HEK293 (cell line): ENCODE measurements at regions not wholly inside any gene's neighbourhood (a gene's known extent, or its start where the extent isn't known, plus 50 kb on each side); places are given as distances from the start of the nearest gene placed in this dataset.
A peak's percentile ranks its signal among the peaks of the same experiment; 100 is the strongest.

Source experiments
- CTCF ChIA-PET: fragments of 350-600 bp; formaldehyde crosslinking; extraction: SDS; loops from one replicate; lab custom pipeline; 2021; ENCODE audit warnings: antibody characterized with exemption; lab: Yijun Ruan, JAX
- POLR2A ChIA-PET: fragments of 300-600 bp; formaldehyde crosslinking; extraction: SDS; loops from one replicate; lab custom pipeline; 2020; ENCODE audit warnings: antibody characterized with exemption, inconsistent platforms; lab: Yijun Ruan, JAX
- H3K27ac ChIP-seq: fragments of 200-500 bp; sonication (Bioruptor generic); 2 replicates; pipeline ENCODE4 v1.5.1; 2014; ENCODE audit warnings: low read depth, low read length, control low read depth, inconsistent platforms; ENCODE audit errors: extremely low read depth
- H3K36me3 ChIP-seq, 2 experiments: fragments of 200-500 bp in 1 of 2; sonication (Bioruptor generic) in 1 of 2; 1 replicate in 1 of 2; 2 replicates in 1 of 2; pipeline ENCODE4 v1.5.1; 2014 to 2017; ENCODE audit warnings: inconsistent platforms in 2 of 2, low read length in 2 of 2; ENCODE audit not compliant: control insufficient read depth in 2 of 2, insufficient read depth in 1 of 2
- H3K4me1 ChIP-seq: fragments of 200-500 bp; sonication (Bioruptor generic); 2 replicates; pipeline ENCODE4 v1.5.1; 2014; ENCODE audit warnings: mild to moderate bottlenecking, low read length, inconsistent platforms; ENCODE audit not compliant: control insufficient read depth, insufficient read depth
- H3K4me3 ChIP-seq: 2 replicates; pipeline ENCODE4 v1.5.1; 2011; ENCODE audit warnings: low read depth, mild to moderate bottlenecking, control low read depth, low read length, moderate library complexity
- H3K9me3 ChIP-seq: fragments of 200-500 bp; sonication (Bioruptor generic); 2 replicates; pipeline ENCODE4 v1.5.1; 2014; ENCODE audit warnings: low read depth, low read length, inconsistent platforms; ENCODE audit not compliant: control insufficient read depth, insufficient read depth
- HIC1 ChIP-seq: fragments of 450-650 bp; formaldehyde crosslinking; IDR thresholded peaks from 2 replicates; pipeline ENCODE4 v1.5.1; 2016; ENCODE audit warnings: missing biosample characterization, missing genetic modification characterization
- HOXD13 ChIP-seq: sonication (generic); formaldehyde crosslinking; IDR thresholded peaks from 2 replicates; pipeline ENCODE4 v1.8.0; 2022; ENCODE audit warnings: missing genetic modification reagents, borderline replicate concordance
- KLF16 ChIP-seq: fragments of 450-650 bp; formaldehyde crosslinking; IDR thresholded peaks from 2 replicates; pipeline ENCODE4 v1.5.1; 2017; ENCODE audit warnings: missing biosample characterization, missing genetic modification characterization
- KLF17 ChIP-seq: fragments of 450-650 bp; formaldehyde crosslinking; IDR thresholded peaks from 2 replicates; pipeline ENCODE4 v1.5.1; 2016; ENCODE audit warnings: missing biosample characterization, missing genetic modification characterization
- PRDM6 ChIP-seq: fragments of 450-650 bp; formaldehyde crosslinking; IDR thresholded peaks from 2 replicates; pipeline ENCODE4 v1.5.1; 2017; ENCODE audit warnings: missing biosample characterization, missing genetic modification characterization
- YY1 ChIP-seq: fragments of 450-650 bp; formaldehyde crosslinking; IDR thresholded peaks from 2 replicates; pipeline ENCODE4 v1.5.1; 2018; ENCODE audit warnings: missing biosample characterization, missing genetic modification characterization
- ZBTB21 ChIP-seq: fragments of 450-650 bp; formaldehyde crosslinking; IDR thresholded peaks from 2 replicates; pipeline ENCODE4 v1.5.1; 2017; ENCODE audit warnings: missing biosample characterization, missing genetic modification characterization
- ZEB2 ChIP-seq: fragments of 450-650 bp; formaldehyde crosslinking; IDR thresholded peaks from 2 replicates; pipeline ENCODE4 v1.5.1; 2016; ENCODE audit warnings: missing biosample characterization, missing genetic modification characterization
- ZFHX2 ChIP-seq: fragments of 450-650 bp; formaldehyde crosslinking; conservative IDR thresholded peaks from 2 replicates; pipeline ENCODE4 v1.5.1; 2016; ENCODE audit warnings: missing biosample characterization, missing genetic modification characterization
- ZFP41 ChIP-seq: fragments of 450-650 bp; formaldehyde crosslinking; IDR thresholded peaks from 2 replicates; pipeline ENCODE4 v1.5.1; 2016; ENCODE audit warnings: missing biosample characterization, missing genetic modification characterization, borderline replicate concordance
- ZNF302 ChIP-seq: fragments of 450-650 bp; formaldehyde crosslinking; IDR thresholded peaks from 2 replicates; pipeline ENCODE4 v1.5.1; 2016; ENCODE audit warnings: missing biosample characterization, missing genetic modification characterization, low read depth
- ZNF341 ChIP-seq: fragments of 450-650 bp; formaldehyde crosslinking; IDR thresholded peaks from 2 replicates; pipeline ENCODE4; 2016; ENCODE audit warnings: low read depth, missing biosample characterization, missing genetic modification characterization
- ZNF544 ChIP-seq: fragments of 450-650 bp; formaldehyde crosslinking; IDR thresholded peaks from 2 replicates; pipeline ENCODE4 v1.5.0; 2017; ENCODE audit warnings: missing biosample characterization, missing genetic modification characterization
- ZNF654 ChIP-seq: fragments of 450-650 bp; formaldehyde crosslinking; IDR thresholded peaks from 2 replicates; pipeline ENCODE4 v1.5.1; 2016; ENCODE audit warnings: low read depth, missing biosample characterization, missing genetic modification characterization
- ZNF658 ChIP-seq: fragments of 450-650 bp; formaldehyde crosslinking; IDR thresholded peaks from 2 replicates; pipeline ENCODE4; 2016; ENCODE audit warnings: missing biosample characterization, missing genetic modification characterization
- ZNF747 ChIP-seq: fragments of 450-650 bp; formaldehyde crosslinking; IDR thresholded peaks from 2 replicates; pipeline ENCODE4 v1.5.1; 2016; ENCODE audit warnings: missing biosample characterization, missing genetic modification characterization
- ZSCAN23 ChIP-seq: fragments of 450-650 bp; formaldehyde crosslinking; IDR thresholded peaks from 2 replicates; pipeline ENCODE4 v1.5.1; 2016; ENCODE audit warnings: missing biosample characterization, missing genetic modification characterization
- TF ChIP-seq, protein P1 (sequence below): fragments of 450-650 bp; formaldehyde crosslinking; IDR thresholded peaks from 2 replicates; pipeline ENCODE4 v1.5.1; 2017; ENCODE audit warnings: missing biosample characterization, missing genetic modification characterization
- TF ChIP-seq, protein P2 (sequence below): fragments of 450-650 bp; formaldehyde crosslinking; IDR thresholded peaks from 2 replicates; pipeline ENCODE4 v1.5.1; 2016; ENCODE audit warnings: missing biosample characterization, missing genetic modification characterization

DNA sequence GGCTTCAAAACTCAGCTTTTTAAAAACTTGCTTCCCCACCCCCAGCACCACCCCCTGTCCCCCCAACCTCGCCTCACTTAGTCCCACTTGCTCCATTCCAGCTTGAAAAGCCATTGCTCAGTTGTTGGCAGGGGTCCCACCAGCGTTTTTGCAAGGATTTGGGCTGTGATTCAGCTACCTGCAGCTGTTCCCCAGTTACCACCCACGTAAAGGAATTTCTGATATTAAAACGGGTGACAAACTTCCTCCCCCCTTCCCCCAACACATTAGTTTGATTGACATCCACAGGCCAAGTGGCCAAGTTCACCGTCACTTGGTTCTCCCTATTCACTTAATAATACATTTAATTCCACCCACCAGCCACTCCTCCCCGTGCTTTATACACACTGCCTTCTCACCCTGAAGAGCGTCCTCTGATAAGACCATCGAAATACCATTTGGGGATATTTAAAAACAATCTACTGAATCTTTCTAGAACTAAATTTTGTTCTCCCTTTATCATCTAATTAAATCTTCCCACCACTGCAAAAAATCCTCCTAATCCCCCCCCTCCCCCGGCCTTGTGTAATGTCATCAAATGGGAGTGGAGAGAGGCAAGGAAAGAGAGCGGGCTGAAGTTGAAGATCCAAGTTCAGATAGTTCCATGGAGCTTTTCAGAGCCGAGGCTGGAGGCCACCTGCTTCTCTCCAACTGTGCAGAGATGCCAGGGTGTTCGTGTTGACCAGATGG is 55.1 kb downstream of the SOX9 start:
- Histone ChIP-seq H3K9me3 (no peaks in the 10 kb centered on the region), H3K36me3 (no peaks in the 10 kb centered on the region), H3K4me1 (no peaks in the 10 kb centered on the region; the same call in 1 of the 2 replicates), H3K4me3 (no peak overlapping the region), H3K27ac (no peak overlapping the region)
- ChIA-PET POLR2A (no interaction called here), CTCF (no interaction called here)
- no peak for TF ChIP-seq ZNF302 (tag by site-specific recombination)
- TF ChIP-seq ZNF747, result no peak
- no peak for TF ChIP-seq ZEB2 (tag by site-specific recombination)
- TF ChIP-seq PRDM6 (tag by site-specific recombination), result no peak
- TF ChIP-seq KLF17 (tag by site-specific recombination), result no peak
- peak; percentile 34 for TF ChIP-seq ZFHX2 (tag by site-specific recombination)
- peak; percentile 32; the same call in 1 of the 2 replicates for TF ChIP-seq ZNF341 (tag by site-specific recombination)
- TF ChIP-seq ZNF658, result no peak

DNA sequence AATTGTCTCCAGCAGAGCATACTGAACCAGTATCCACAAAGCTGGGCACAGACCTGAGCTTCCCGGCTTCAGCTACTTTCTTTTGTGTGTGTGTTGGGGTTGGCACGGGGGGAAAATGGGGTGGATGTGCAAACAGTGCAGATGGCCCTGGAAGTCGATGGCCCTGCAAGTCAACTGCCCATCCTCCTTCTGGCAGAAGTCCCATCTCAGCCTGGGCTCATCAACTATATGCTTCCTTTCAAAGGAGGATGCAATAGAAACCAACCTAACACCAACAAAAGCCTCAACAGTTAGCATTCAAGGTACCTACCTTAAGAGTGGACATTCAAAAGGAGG is 55.7 kb downstream of the SOX9 start:
- Histone ChIP-seq H3K27ac (no peak overlapping the region), H3K36me3 (no peaks in the 10 kb centered on the region), H3K9me3 (no peaks in the 10 kb centered on the region), H3K4me3 (no peak overlapping the region), H3K4me1 (no peaks in the 10 kb centered on the region; the same call in 1 of the 2 replicates)
- ChIA-PET POLR2A (no interaction called here), CTCF (interaction anchor here (0.6 kb wide), 1 partner anchor 13 kb away, joined by 3 read pairs; no protein-coding TSS in a partner anchor)
- TF ChIP-seq, protein P1, sequence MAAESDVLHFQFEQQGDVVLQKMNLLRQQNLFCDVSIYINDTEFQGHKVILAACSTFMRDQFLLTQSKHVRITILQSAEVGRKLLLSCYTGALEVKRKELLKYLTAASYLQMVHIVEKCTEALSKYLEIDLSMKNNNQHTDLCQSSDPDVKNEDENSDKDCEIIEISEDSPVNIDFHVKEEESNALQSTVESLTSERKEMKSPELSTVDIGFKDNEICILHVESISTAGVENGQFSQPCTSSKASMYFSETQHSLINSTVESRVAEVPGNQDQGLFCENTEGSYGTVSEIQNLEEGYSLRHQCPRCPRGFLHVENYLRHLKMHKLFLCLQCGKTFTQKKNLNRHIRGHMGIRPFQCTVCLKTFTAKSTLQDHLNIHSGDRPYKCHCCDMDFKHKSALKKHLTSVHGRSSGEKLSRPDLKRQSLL (tag by site-specific recombination), result no peak
- TF ChIP-seq ZSCAN23 (tag by site-specific recombination) (no peak), HOXD13 (CRISPR knock-in tag) (no peak), ZNF544 (tag by site-specific recombination) (no peak), ZBTB21 (tag by site-specific recombination) (no peak), ZFP41 (tag by site-specific recombination) (no peak), KLF16 (no peak), YY1 (tag by site-specific recombination) (no peak), ZNF654 (tag by site-specific recombination) (no peak), HIC1 (no peak), ZNF341 (tag by site-specific recombination) (no peak)
- TF ChIP-seq, protein P2, sequence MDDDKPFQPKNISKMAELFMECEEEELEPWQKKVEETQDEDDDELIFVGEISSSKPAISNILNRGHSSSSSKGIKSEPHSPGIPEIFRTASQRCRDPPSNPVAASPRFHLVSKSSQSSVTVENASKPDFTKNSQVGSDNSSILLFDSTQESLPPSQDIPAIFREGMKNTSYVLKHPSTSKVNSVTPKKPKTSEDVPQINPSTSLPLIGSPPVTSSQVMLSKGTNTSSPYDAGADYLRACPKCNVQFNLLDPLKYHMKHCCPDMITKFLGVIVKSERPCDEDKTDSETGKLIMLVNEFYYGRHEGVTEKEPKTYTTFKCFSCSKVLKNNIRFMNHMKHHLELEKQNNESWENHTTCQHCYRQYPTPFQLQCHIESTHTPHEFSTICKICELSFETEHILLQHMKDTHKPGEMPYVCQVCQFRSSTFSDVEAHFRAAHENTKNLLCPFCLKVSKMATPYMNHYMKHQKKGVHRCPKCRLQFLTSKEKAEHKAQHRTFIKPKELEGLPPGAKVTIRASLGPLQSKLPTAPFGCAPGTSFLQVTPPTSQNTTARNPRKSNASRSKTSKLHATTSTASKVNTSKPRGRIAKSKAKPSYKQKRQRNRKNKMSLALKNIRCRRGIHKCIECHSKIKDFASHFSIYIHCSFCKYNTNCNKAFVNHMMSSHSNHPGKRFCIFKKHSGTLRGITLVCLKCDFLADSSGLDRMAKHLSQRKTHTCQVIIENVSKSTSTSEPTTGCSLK (tag by site-specific recombination), result no peak
